NOMO-1 (cell line): ENCODE measurements at regions not wholly inside any gene's neighbourhood (a gene's known extent, or its start where the extent isn't known, plus 50 kb on each side); places are given as distances from the start of the nearest gene placed in this dataset.
"Not testable (repeated sequence)": the region's sequence is repeated elsewhere in the genome, so short reads cannot be mapped to it uniquely, and the experiment has no call there.

Experiments
- DNase-seq, 2 experiments: peaks; one replicate each; lab custom pipeline; 2025; ENCODE audit not compliant: unreplicated experiment in 2 of 2; lab: John Stamatoyannopoulos, UW

- not testable (repeated sequence) for DNase-seq
These were observed 100.6 kb upstream of the GATA6 start for GRCh38 chr18:22068784-22069183.

GRCh38 chr18:22069916-22070315 lies 99.5 kb upstream of the GATA6 start:
- DNase-seq: no peak

- DNase-seq: no peak
These were observed 96.0 kb upstream of the GATA6 start for GRCh38 chr18:22073411-22073810.

- no peak for DNase-seq
These were observed 94.9 kb upstream of the GATA6 start for GRCh38 chr18:22074282-22075070.

- DNase-seq: no peak
These were observed 89.4 kb upstream of the GATA6 start for GRCh38 chr18:22080035-22080434.

- no peak for DNase-seq
These were observed 87.0 kb upstream of the GATA6 start for GRCh38 chr18:22082408-22082807.

- no peak for DNase-seq
These were observed 84.8 kb upstream of the GATA6 start for GRCh38 chr18:22084547-22084946.

- DNase-seq: no peak
These were observed 82.4 kb upstream of the GATA6 start for GRCh38 chr18:22086973-22087372.

- DNase-seq: no peak
These were observed 81.4 kb upstream of the GATA6 start for GRCh38 chr18:22088029-22088428.

- DNase-seq: no peak
These were observed 80.3 kb upstream of the GATA6 start for GRCh38 chr18:22088996-22089640.

GRCh38 chr18:22091341-22091740 lies 78.0 kb upstream of the GATA6 start:
- no peak for DNase-seq

- DNase-seq: no peak
These were observed 75.5 kb upstream of the GATA6 start for GRCh38 chr18:22093731-22094357.

- DNase-seq: no peak
These were observed 75.0 kb upstream of the GATA6 start for GRCh38 chr18:22094358-22094734.

- DNase-seq: peak in 1 of 2 experiments; percentile 32
These were observed 70.8 kb upstream of the GATA6 start for GRCh38 chr18:22098563-22098989.

GRCh38 chr18:22099925-22100324 lies 69.5 kb upstream of the GATA6 start:
- DNase-seq: no peak

GRCh38 chr18:22101731-22102130 lies 67.7 kb upstream of the GATA6 start:
- no peak for DNase-seq

- DNase-seq: peak; percentile 75 to 91
These were observed 66.3 kb upstream of the GATA6 start for GRCh38 chr18:22102953-22103646.

GRCh38 chr18:22103647-22104031 lies 65.8 kb upstream of the GATA6 start:
- no peak for DNase-seq

- DNase-seq: no peak
These were observed 62.7 kb upstream of the GATA6 start for GRCh38 chr18:22106536-22107292.

- DNase-seq: no peak
These were observed 60.7 kb upstream of the GATA6 start for GRCh38 chr18:22108674-22109073.

GRCh38 chr18:22109535-22109934 lies 59.9 kb upstream of the GATA6 start:
- DNase-seq: peak; percentile 2 to 38
